ENCODE measurements at regions not wholly inside any gene's neighbourhood (a gene's known extent, or its start where the extent isn't known, plus 50 kb on each side); places are given as distances from the start of the nearest gene placed in this dataset.

DNA sequence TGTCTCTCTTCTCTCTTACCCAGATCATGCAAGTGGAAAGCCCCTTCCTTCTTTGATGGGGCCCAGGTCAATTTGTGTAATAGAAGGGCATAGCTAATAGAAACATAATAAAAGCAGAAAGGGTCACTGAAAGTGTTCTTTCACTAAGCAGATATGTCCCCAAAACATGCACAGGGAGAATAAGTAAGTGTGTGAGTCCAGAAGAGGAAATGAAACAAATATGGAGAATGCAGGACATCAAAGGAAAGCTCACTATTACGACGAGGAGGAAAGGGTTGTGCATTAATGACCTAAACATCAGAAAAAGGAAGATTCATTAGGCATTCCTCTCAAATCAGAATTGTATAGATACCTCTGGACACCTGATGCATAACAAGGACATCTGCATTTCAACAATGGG lies 81.4 kb upstream of the SMYD2 start:
- no peak for FAIRE-seq
- intact Hi-C loops (cut with micrococcal nuclease; ENCODE audit: unreplicated experiment) (no loop called here), in situ Hi-C loops (cut with MboI) (no loop called here)

DNA sequence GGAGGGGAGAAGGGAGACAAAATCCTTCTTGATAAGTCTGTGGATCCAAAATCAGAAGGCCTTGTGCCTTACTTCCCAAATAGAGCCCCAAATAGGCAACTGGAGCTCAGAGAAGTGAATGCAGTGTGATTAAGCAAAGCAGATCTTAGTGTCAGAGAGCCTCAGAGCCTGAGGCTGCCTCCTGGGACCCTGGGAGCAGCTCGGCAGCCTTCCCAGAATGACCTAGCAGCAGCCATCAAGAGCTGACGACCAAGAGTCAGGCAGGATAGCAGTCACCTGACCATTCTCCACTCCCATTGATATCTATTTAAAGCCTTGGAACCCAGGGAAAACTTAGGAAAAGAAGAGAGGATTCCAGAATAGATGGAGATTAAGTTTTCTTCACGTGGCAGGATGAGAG lies 78.0 kb upstream of the SMYD2 start:
- in situ Hi-C loops (cut with MboI): no loop called here
- H2AFZ ChIP-seq (ENCODE audit: control insufficient read depth, low read depth, low read length): no peak overlapping the region
- H3K79me2 ChIP-seq (ENCODE audit: control insufficient read depth, insufficient read depth, low read length): no peaks in the 10 kb centered on the region
- BruUV-seq (replicated peaks): no TSS peak
- ChIA-PET POLR2A (no interaction called here), SMC1A (ENCODE audit: uncharacterized antibody, unreplicated experiment) (interaction anchor here (0.6 to 1.4 kb wide), 3 partner anchors 12 to 50 kb away, joined by 3 to 6 read pairs (median 4); no protein-coding TSS in a partner anchor), CTCF (interaction anchor here (0.6 to 2.6 kb wide), 4 partner anchors 11 to 996 kb away, joined by 3 to 7 read pairs (median 4); no protein-coding TSS in a partner anchor), RAD21 (ENCODE audit: unreplicated experiment) (interaction anchor here (1.4 kb wide), 1 partner anchor 126 kb away, joined by 3 read pairs; no protein-coding TSS in a partner anchor)
- DNase-seq (ENCODE audit: low read depth, low spot score) (no peak), ATAC-seq (no peak), FAIRE-seq (no peak)
- no peak overlapping the region for H3K4me3 ChIP-seq
- H3K4me2 ChIP-seq (ENCODE audit: control insufficient read depth, insufficient read depth): no peak overlapping the region
- 41% methylated on average over 3 of the region's 3 CpGs for WGBS (ENCODE audit: insufficient coverage, insufficient replicate concordance, low lambda C conversion rate, missing lambda C conversion rate)
- H3K36me3 ChIP-seq (ENCODE audit: control insufficient read depth in 2 of 2, insufficient read depth in 2 of 2, low read length in 1 of 2): no peaks in the 10 kb centered on the region
- no peak overlapping the region for H3K27ac ChIP-seq (ENCODE audit: control insufficient read depth, insufficient read depth)
- intact Hi-C loops (cut with micrococcal nuclease; ENCODE audit: unreplicated experiment): no loop called here
- no peak overlapping the region for H3K9ac ChIP-seq (ENCODE audit: control insufficient read depth, insufficient read depth, low read length)
- H4K20me1 ChIP-seq (ENCODE audit: control insufficient read depth, insufficient read depth): no peaks in the 10 kb centered on the region
- H3K4me1 ChIP-seq (ENCODE audit: control insufficient read depth, insufficient read depth, low read length): no peaks in the 10 kb centered on the region
- H3K9me3 ChIP-seq (replicated peaks; ENCODE audit: control insufficient read depth, insufficient read depth, low read length): no peaks in the 10 kb centered on the region
- H3K27me3 ChIP-seq (replicated peaks in 1 of 2; ENCODE audit: control insufficient read depth in 2 of 2, insufficient read depth in 2 of 2, low read length in 1 of 2): no peaks in the 10 kb centered on the region
- TF ChIP-seq SMC3 (IDR thresholded peaks at IDR 0.05; ENCODE audit: borderline replicate concordance, low read length) (no peak), JUND (IDR thresholded peaks at IDR 0.05; ENCODE audit: low read depth, low read length) (no peak), PML (IDR thresholded peaks at IDR 0.05; ENCODE audit: low read length) (no peak), MXI1 (IDR thresholded peaks at IDR 0.05; ENCODE audit: low read depth, low read length) (no peak), NFXL1 (IDR thresholded peaks at IDR 0.05; ENCODE audit: borderline replicate concordance) (no peak), RAD51 (IDR thresholded peaks at IDR 0.05) (no peak), EP300 (IDR thresholded peaks at IDR 0.05; ENCODE audit: borderline replicate concordance in 1 of 2, control insufficient read depth in 1 of 2, low read depth in 2 of 2, low read length in 2 of 2) (no peak), SUZ12 (IDR thresholded peaks at IDR 0.05; ENCODE audit: unreplicated experiment) (no peak)
- TF ChIP-seq, protein P1, sequence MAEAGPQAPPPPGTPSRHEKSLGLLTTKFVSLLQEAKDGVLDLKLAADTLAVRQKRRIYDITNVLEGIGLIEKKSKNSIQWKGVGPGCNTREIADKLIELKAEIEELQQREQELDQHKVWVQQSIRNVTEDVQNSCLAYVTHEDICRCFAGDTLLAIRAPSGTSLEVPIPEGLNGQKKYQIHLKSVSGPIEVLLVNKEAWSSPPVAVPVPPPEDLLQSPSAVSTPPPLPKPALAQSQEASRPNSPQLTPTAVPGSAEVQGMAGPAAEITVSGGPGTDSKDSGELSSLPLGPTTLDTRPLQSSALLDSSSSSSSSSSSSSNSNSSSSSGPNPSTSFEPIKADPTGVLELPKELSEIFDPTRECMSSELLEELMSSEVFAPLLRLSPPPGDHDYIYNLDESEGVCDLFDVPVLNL (IDR thresholded peaks at IDR 0.05; ENCODE audit: low read depth, low read length): no peak

More for the DNA sequence above, 81.4 kb upstream of the SMYD2 start:
- TF ChIP-seq, protein P2, sequence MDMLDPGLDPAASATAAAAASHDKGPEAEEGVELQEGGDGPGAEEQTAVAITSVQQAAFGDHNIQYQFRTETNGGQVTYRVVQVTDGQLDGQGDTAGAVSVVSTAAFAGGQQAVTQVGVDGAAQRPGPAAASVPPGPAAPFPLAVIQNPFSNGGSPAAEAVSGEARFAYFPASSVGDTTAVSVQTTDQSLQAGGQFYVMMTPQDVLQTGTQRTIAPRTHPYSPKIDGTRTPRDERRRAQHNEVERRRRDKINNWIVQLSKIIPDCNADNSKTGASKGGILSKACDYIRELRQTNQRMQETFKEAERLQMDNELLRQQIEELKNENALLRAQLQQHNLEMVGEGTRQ (IDR thresholded peaks at IDR 0.05; ENCODE audit: borderline replicate concordance, low read depth, low read length): no peak
- TF ChIP-seq SPI1 (IDR thresholded peaks at IDR 0.05; ENCODE audit: borderline replicate concordance, insufficient read depth, low read depth, low read length): peak; percentile 57; the same call in 1 of the 2 replicates
- H4K20me1 ChIP-seq (ENCODE audit: control insufficient read depth, insufficient read depth): no peaks in the 10 kb centered on the region
- ChIA-PET SMC1A (ENCODE audit: uncharacterized antibody, unreplicated experiment) (interaction anchor here (1.5 kb wide), 1 partner anchor 953 kb away, joined by 3 read pairs; no protein-coding TSS in a partner anchor), CTCF (interaction anchor here (0.8 to 2.9 kb wide), 5 partner anchors 15 to 151 kb away, joined by 3 to 12 read pairs (median 4); no protein-coding TSS in a partner anchor), POLR2A (no interaction called here), RAD21 (ENCODE audit: unreplicated experiment) (interaction anchor here (1.4 to 1.5 kb wide), 2 partner anchors 15 to 132 kb away, joined by 3 to 5 read pairs; no protein-coding TSS in a partner anchor)
- no peaks in the 10 kb centered on the region for H3K9me3 ChIP-seq (replicated peaks; ENCODE audit: control insufficient read depth, insufficient read depth, low read length)
- no peak overlapping the region for H2AFZ ChIP-seq (ENCODE audit: control insufficient read depth, low read depth, low read length)
- no peak overlapping the region for H3K27ac ChIP-seq (ENCODE audit: control insufficient read depth, insufficient read depth)
- no peaks in the 10 kb centered on the region for H3K4me1 ChIP-seq (ENCODE audit: control insufficient read depth, insufficient read depth, low read length)
- no peak overlapping the region for H3K4me3 ChIP-seq
- no peaks in the 10 kb centered on the region for H3K27me3 ChIP-seq (replicated peaks in 1 of 2; ENCODE audit: control insufficient read depth in 2 of 2, insufficient read depth in 2 of 2, low read length in 1 of 2)
- ATAC-seq (peak; percentile 62), DNase-seq (ENCODE audit: low read depth, low spot score) (no peak)
- no peaks in the 10 kb centered on the region for H3K79me2 ChIP-seq (ENCODE audit: control insufficient read depth, insufficient read depth, low read length)
- H3K4me2 ChIP-seq (ENCODE audit: control insufficient read depth, insufficient read depth): no peak overlapping the region
- 0% methylated on average over 2 of the region's 2 CpGs for WGBS (ENCODE audit: insufficient coverage, insufficient replicate concordance, low lambda C conversion rate, missing lambda C conversion rate)
- BruUV-seq (replicated peaks): no TSS peak
- no peak overlapping the region for H3K9ac ChIP-seq (ENCODE audit: control insufficient read depth, insufficient read depth, low read length)
- H3K36me3 ChIP-seq (ENCODE audit: control insufficient read depth in 2 of 2, insufficient read depth in 2 of 2, low read length in 1 of 2): no peaks in the 10 kb centered on the region

Measured in GM12878 (cell line).